Suprapubic skin (tissue), 4 donors: ENCODE measurements at regions not wholly inside any gene's neighbourhood (a gene's known extent, or its start where the extent isn't known, plus 50 kb on each side); places are given as distances from the start of the nearest gene placed in this dataset.

Experiments used
- DNase-seq, 2 donors: peaks; one replicate each; pipeline ENCODE4 v3.0.0-alpha.2; 2019; ENCODE audit warnings: low spot score in 2 of 2
- H3K27ac ChIP-seq: fragments of 200-600 bp; sonication (generic); one replicate; pipeline ENCODE4 v1.5.1; 2019
- H3K27me3 ChIP-seq: fragments of 200-600 bp; sonication (generic); one replicate; pipeline ENCODE4 v1.5.1; 2019
- H3K36me3 ChIP-seq: fragments of 200-600 bp; sonication (generic); one replicate; pipeline ENCODE4 v1.5.1; 2019
- H3K4me1 ChIP-seq: fragments of 200-600 bp; sonication (generic); one replicate; pipeline ENCODE4 v1.5.1; 2019
- H3K4me3 ChIP-seq: fragments of 200-600 bp; sonication (generic); one replicate; pipeline ENCODE4 v1.5.1; 2019; ENCODE audit warnings: mild to moderate bottlenecking
- H3K9me3 ChIP-seq: fragments of 200-600 bp; sonication (generic); one replicate; pipeline ENCODE4 v1.5.1; 2019
- EP300 ChIP-seq: sonication (generic); formaldehyde crosslinking; IDR thresholded peaks from one replicate; pipeline ENCODE4 v1.6.1; 2017; ENCODE audit warnings: antibody characterized with exemption
- POLR2A ChIP-seq, 2 donors: fragments of 450-650 bp; IDR thresholded peaks; one replicate each; pipeline ENCODE4 v1.6.1; 2017; ENCODE audit warnings: antibody characterized with exemption in 2 of 2, mild to moderate bottlenecking in 2 of 2, moderate library complexity in 2 of 2
- POLR2AphosphoS5 ChIP-seq, 3 donors: sonication (generic); formaldehyde crosslinking; IDR thresholded peaks; one replicate each; pipeline ENCODE4 v1.6.1; 2017; ENCODE audit warnings: antibody characterized with exemption in 3 of 3
- WGBS: methylation state at CpG from one replicate; pipeline ENCODE4 v1.1.5; 2018; 5-methylcytosine and 5-hydroxymethylcytosine counted together
- TF ChIP-seq, protein P1 (sequence below), 2 donors: fragments of 200-600 bp in 1 of 2; fragments of 450-650 bp in 1 of 2; sonication (generic) in 1 of 2; IDR thresholded peaks; one replicate each; pipeline ENCODE4 v1.5.1; 2016 to 2019; ENCODE audit warnings: antibody characterized with exemption in 2 of 2, mild to moderate bottlenecking in 1 of 2, moderate library complexity in 1 of 2

DNA sequence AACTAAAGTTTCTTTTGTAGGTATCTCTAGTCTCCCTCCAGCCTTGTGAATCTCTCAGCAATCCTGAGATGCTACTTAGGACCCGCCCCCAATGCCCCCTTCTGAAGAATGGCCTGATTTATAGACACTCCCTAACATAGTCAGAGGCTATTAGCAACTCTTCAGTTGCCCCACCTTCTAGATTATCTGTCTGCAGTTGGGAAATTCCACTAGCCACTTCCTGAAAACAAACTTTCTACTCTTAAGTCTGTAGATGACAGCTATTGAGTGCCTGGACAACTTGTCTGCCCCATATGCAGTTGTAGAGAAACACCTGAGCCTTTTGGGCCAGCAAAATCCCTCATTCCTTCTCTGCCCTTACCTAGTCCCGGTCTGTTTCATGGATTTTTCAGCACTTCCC is 188.2 kb upstream of the PREP start:
- H3K4me1 ChIP-seq = peaks cover 36% of the 10 kb centered on the region
- no peaks in the 10 kb centered on the region for H3K27me3 ChIP-seq
- no peak overlapping the region for H3K27ac ChIP-seq
- TF ChIP-seq POLR2A (IDR thresholded peaks at IDR 0.05) = no peak
- no peak for TF ChIP-seq POLR2AphosphoS5 (IDR thresholded peaks at IDR 0.05)
- no peak for TF ChIP-seq EP300
- TF ChIP-seq, protein P1, sequence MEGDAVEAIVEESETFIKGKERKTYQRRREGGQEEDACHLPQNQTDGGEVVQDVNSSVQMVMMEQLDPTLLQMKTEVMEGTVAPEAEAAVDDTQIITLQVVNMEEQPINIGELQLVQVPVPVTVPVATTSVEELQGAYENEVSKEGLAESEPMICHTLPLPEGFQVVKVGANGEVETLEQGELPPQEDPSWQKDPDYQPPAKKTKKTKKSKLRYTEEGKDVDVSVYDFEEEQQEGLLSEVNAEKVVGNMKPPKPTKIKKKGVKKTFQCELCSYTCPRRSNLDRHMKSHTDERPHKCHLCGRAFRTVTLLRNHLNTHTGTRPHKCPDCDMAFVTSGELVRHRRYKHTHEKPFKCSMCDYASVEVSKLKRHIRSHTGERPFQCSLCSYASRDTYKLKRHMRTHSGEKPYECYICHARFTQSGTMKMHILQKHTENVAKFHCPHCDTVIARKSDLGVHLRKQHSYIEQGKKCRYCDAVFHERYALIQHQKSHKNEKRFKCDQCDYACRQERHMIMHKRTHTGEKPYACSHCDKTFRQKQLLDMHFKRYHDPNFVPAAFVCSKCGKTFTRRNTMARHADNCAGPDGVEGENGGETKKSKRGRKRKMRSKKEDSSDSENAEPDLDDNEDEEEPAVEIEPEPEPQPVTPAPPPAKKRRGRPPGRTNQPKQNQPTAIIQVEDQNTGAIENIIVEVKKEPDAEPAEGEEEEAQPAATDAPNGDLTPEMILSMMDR (IDR thresholded peaks at IDR 0.05) = no peak
- H3K4me3 ChIP-seq = no peak overlapping the region
- 84% methylated on average over 2 of the region's 2 CpGs for WGBS
- no peaks in the 10 kb centered on the region for H3K36me3 ChIP-seq
- no peak for DNase-seq
- H3K9me3 ChIP-seq = no peaks in the 10 kb centered on the region

DNA sequence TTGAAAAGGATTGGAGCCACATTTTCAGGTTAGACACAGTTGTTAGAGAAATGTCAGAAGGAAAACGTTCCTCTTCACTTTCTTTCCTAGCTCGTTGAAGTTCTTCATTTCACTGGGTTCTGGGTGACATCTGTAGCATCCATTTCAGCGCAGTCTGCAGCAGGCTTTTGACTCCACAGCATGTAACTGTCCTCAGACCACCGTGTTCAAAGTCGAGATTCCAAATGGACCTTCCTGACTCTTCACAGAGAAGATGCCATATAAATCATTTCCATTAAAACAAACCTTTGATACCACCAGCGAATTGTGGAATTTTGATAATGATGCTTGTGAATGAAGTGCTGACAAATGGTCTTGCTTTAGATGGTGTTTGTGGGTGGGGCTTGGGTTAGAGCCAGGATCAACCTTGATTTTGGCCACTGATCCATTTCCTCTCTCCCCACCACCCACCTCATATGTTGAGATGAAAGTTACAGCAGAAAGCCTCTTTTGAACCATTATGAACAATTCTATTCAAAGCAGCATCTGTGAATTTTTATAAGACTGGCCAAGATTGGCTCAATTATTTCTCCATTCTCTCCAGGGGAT is 185.3 kb upstream of the PREP start:
- WGBS = 63% methylated on average over 6 of the region's 6 CpGs
- Histone ChIP-seq H3K4me1 (peaks cover 19% of the 10 kb centered on the region), H3K27me3 (no peaks in the 10 kb centered on the region), H3K4me3 (no peak overlapping the region), H3K36me3 (no peaks in the 10 kb centered on the region), H3K9me3 (no peaks in the 10 kb centered on the region), H3K27ac (no peak overlapping the region)
- no peak for TF ChIP-seq POLR2AphosphoS5 (IDR thresholded peaks at IDR 0.05)
- TF ChIP-seq, protein P1 (IDR thresholded peaks at IDR 0.05) = no peak
- no peak for TF ChIP-seq POLR2A (IDR thresholded peaks at IDR 0.05)
- TF ChIP-seq EP300 = no peak
- no peak for DNase-seq

DNA sequence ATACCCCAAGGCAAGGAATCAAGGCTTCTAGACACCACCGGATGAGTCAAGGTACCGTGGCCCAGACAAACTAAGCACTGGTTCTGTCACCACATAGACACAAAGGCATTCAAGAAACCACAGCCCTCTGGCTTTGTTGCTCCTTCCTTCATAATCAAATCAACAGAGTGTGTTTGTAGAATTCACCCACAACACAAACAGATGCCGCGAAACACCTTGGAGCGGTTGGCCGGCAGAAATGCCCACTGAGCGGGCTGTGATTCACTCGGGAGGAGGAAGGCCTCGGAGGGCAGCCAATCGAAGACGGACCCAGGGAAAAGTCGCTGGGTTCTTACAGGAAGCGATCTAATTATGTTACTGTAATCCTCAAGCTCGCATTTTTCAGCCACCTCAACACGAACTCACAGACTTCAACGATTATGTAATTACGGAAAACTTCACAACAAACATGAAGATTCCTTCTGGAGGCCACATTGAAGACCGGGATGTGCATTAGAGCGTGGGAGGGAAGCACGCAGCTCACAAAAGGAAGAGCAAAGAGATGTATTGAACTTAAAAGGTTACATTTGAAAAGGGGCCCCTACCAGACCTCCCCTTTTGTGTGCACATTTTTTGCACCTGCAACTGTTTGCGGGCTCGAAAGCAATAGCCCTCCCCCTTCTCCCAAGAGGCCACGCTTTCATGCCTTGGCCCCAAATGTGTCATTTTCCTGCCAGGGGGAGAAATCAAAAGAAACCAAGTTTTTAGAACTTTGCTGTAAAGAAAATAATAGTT is 184.7 kb upstream of the PREP start:
- no peaks in the 10 kb centered on the region for H3K36me3 ChIP-seq
- TF ChIP-seq, protein P1 (IDR thresholded peaks at IDR 0.05) = no peak
- TF ChIP-seq POLR2A (IDR thresholded peaks at IDR 0.05) (no peak), POLR2AphosphoS5 (IDR thresholded peaks at IDR 0.05) (no peak), EP300 (no peak)
- no peaks in the 10 kb centered on the region for H3K9me3 ChIP-seq
- H3K27ac ChIP-seq = no peak overlapping the region
- 78% methylated on average over 23 of the region's 23 CpGs for WGBS
- no peak for DNase-seq
- peaks cover 12% of the 10 kb centered on the region for H3K4me1 ChIP-seq
- no peak overlapping the region for H3K4me3 ChIP-seq
- no peaks in the 10 kb centered on the region for H3K27me3 ChIP-seq

DNA sequence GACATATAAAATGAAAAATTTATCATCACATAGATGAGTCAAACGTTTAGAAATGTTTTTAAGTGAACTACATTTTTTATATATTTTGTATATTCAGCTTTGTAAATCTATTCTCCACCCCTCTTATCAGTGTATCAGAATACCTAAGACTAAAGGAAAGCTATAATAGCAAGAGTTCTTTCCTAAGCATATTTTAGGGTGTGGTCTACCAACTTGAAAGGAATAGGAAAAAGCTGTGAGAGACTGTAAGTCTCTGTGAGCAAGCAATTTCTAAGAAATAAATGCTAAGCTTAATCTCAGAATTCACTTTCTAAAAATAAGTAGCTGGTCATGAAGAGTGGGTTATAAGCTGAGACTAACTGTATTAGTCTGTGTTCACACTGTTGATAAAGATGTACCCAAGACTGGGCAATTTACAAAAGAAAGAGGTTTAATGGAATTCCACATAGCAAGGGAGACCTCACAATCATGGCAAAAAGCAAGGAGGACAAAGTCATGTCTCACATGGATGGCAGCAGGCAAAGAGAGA is 175.4 kb upstream of the PREP start:
- TF ChIP-seq, protein P1 (IDR thresholded peaks at IDR 0.05) = no peak
- no peak for TF ChIP-seq POLR2A (IDR thresholded peaks at IDR 0.05)
- no peak for TF ChIP-seq EP300
- no peak for TF ChIP-seq POLR2AphosphoS5 (IDR thresholded peaks at IDR 0.05)
- Histone ChIP-seq H3K27ac (no peak overlapping the region), H3K4me1 (no peaks in the 10 kb centered on the region), H3K36me3 (no peaks in the 10 kb centered on the region), H3K9me3 (no peaks in the 10 kb centered on the region), H3K4me3 (no peak overlapping the region), H3K27me3 (no peaks in the 10 kb centered on the region)
- no peak for DNase-seq
- WGBS = 24% methylated on average over 1 of the region's 1 CpG

DNA sequence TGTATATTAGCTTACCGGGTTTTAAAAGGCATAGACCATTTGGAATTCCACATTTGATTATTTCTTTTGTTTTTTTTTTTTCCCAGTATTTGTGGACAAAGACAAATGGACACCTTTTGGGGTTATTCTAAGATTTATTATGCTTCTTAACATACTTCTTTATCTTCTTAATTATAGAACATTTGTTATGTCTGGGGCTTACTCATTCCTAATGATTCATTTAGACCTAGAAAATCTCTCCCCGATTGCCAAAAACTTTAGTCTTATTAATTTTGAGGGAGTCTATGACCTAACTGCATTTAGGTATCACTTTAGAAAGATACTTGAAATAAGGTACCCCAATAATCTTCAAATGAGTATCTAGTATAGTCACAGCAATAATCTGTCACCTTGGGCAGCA is 170.7 kb upstream of the PREP start:
- Histone ChIP-seq H3K9me3 (no peaks in the 10 kb centered on the region), H3K27ac (no peak overlapping the region), H3K4me3 (no peak overlapping the region), H3K4me1 (no peaks in the 10 kb centered on the region), H3K36me3 (no peaks in the 10 kb centered on the region), H3K27me3 (no peaks in the 10 kb centered on the region)
- WGBS = 75% methylated on average over 2 of the region's 2 CpGs
- DNase-seq = no peak
- TF ChIP-seq, protein P1 (IDR thresholded peaks at IDR 0.05) = no peak
- TF ChIP-seq EP300 = no peak
- TF ChIP-seq POLR2A (IDR thresholded peaks at IDR 0.05) = no peak
- no peak for TF ChIP-seq POLR2AphosphoS5 (IDR thresholded peaks at IDR 0.05)
